ENCODE measurements at regions not wholly inside any gene's neighbourhood (a gene's known extent, or its start where the extent isn't known, plus 50 kb on each side); places are given as distances from the start of the nearest gene placed in this dataset.

DNA sequence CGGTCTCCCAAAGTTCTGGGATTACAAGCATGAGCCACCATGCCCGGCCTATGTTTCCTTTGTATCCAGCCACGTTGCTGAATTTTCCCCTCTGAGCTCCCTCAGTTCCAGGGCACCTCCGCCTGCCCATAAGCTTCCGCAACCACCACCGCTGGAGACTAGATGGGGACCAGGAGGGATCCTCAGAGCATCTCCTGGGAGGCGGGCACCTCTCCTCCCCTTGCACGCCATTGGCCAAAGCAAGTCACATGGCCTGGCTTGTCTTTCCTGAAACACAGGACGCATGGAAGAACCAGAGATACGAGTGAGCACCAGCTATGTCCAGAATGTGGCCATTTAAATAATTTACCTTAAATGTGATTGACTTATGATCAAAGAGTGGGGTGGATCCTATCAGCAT, 388.3 kb downstream of the BRD1 start:
- DNase-seq (ENCODE audit: low read depth), result no peak
- in situ Hi-C loops (cut with HindIII; ENCODE audit: low sequenced_read_pairs), result no loop called here
- no peak for TF ChIP-seq CTCF (IDR thresholded peaks at IDR 0.05; ENCODE audit: low read depth, low read length, missing control alignments)
- H3K4me3 ChIP-seq (ENCODE audit: low read depth, low read length), result no peak overlapping the region

- no peak for TF ChIP-seq CTCF (IDR thresholded peaks at IDR 0.05; ENCODE audit: low read depth, low read length, missing control alignments)
- H3K4me3 ChIP-seq (ENCODE audit: low read depth, low read length), result no peak overlapping the region
- no peak for DNase-seq (ENCODE audit: low read depth)
- in situ Hi-C loops (cut with HindIII; ENCODE audit: low sequenced_read_pairs), result no loop called here
These were observed 389.7 kb downstream of the BRD1 start for GRCh38 chr22:49437956-49438355.

DNA sequence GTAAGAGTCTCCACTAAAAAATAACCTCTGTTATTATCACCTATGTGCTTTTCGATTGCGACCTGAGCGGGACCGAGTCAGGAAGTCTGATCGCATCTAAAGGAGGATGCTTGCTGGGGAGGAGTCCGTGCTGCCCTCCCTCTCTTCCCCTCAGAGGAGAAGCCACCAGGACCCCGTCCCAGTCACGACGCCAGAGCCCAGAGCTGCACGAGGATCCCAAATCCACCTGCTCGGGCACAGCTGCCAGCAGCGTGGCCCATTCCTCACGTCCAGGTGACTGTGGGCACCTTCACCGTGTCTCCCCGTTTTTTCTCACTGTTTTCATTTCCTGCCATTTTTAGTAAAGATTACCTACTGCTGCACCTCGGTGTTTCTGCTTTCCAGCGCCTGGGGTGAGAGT, 390.3 kb downstream of the BRD1 start:
- in situ Hi-C loops (cut with HindIII; ENCODE audit: low sequenced_read_pairs), result no loop called here
- H3K4me3 ChIP-seq (ENCODE audit: low read depth, low read length), result no peak overlapping the region
- TF ChIP-seq CTCF (IDR thresholded peaks at IDR 0.05; ENCODE audit: low read depth, low read length, missing control alignments), result no peak
- DNase-seq (ENCODE audit: low read depth), result no peak

- no peak for TF ChIP-seq CTCF (IDR thresholded peaks at IDR 0.05; ENCODE audit: low read depth, low read length, missing control alignments)
- DNase-seq (ENCODE audit: low read depth), result no peak
- no peak overlapping the region for H3K4me3 ChIP-seq (ENCODE audit: low read depth, low read length)
- in situ Hi-C loops (cut with HindIII; ENCODE audit: low sequenced_read_pairs), result no loop called here
These were observed 391.6 kb downstream of the BRD1 start for GRCh38 chr22:49436056-49436455.

- no peak for DNase-seq (ENCODE audit: low read depth)
- TF ChIP-seq CTCF (IDR thresholded peaks at IDR 0.05; ENCODE audit: low read depth, low read length, missing control alignments), result no peak
- in situ Hi-C loops (cut with HindIII; ENCODE audit: low sequenced_read_pairs), result no loop called here
- no peak overlapping the region for H3K4me3 ChIP-seq (ENCODE audit: low read depth, low read length)
These were observed 392.1 kb downstream of the BRD1 start for GRCh38 chr22:49435596-49435995.

- in situ Hi-C loops (cut with HindIII; ENCODE audit: low sequenced_read_pairs), result no loop called here
- no peak for TF ChIP-seq CTCF (IDR thresholded peaks at IDR 0.05; ENCODE audit: low read depth, low read length, missing control alignments)
- no peak for DNase-seq (ENCODE audit: low read depth)
- no peak overlapping the region for H3K4me3 ChIP-seq (ENCODE audit: low read depth, low read length)
These were observed 393.7 kb downstream of the BRD1 start for GRCh38 chr22:49433717-49434611.
